H9 (cell line): ENCODE measurements at regions not wholly inside any gene's neighbourhood (a gene's known extent, or its start where the extent isn't known, plus 50 kb on each side); places are given as distances from the start of the nearest gene placed in this dataset.

Experiments
- DNase-seq: peaks from one replicate; pipeline ENCODE4 v3.0.0-alpha.2; 2017
- H2AFZ ChIP-seq: one replicate; pipeline ENCODE4 v1.6.1; 2013; ENCODE audit warnings: mild to moderate bottlenecking, low read length, control low read depth, moderate library complexity
- H2AK5ac ChIP-seq: 2 replicates; pipeline ENCODE4 v1.6.1; 2013; ENCODE audit warnings: low read length, control low read depth, mixed read lengths; ENCODE audit not compliant: insufficient read length
- H2BK120ac ChIP-seq: one replicate; pipeline ENCODE4 v1.6.1; 2013; ENCODE audit warnings: low read depth, mild to moderate bottlenecking, low read length, control low read depth, inconsistent platforms; ENCODE audit not compliant: poor library complexity, severe bottlenecking
- H2BK12ac ChIP-seq: 2 replicates; pipeline ENCODE4 v1.6.1; 2013; ENCODE audit warnings: low read length, control low read depth, mixed read lengths, low read depth; ENCODE audit not compliant: insufficient read length
- H2BK15ac ChIP-seq: 2 replicates; pipeline ENCODE4 v1.6.1; 2013; ENCODE audit warnings: low read depth, low read length, control low read depth
- H2BK20ac ChIP-seq: one replicate; pipeline ENCODE4 v1.6.1; 2013; ENCODE audit warnings: low read depth, mild to moderate bottlenecking, low read length, control low read depth, inconsistent platforms; ENCODE audit not compliant: poor library complexity, severe bottlenecking
- H2BK5ac ChIP-seq: 2 replicates; pipeline ENCODE4 v1.6.1; 2013; ENCODE audit warnings: low read length, control low read depth, mixed read lengths; ENCODE audit not compliant: insufficient read length
- H3K14ac ChIP-seq: 2 replicates; pipeline ENCODE4 v1.6.1; 2013; ENCODE audit warnings: low read length, control low read depth; ENCODE audit not compliant: insufficient read depth
- H3K18ac ChIP-seq: 2 replicates; pipeline ENCODE4 v1.6.1; 2013; ENCODE audit warnings: low read depth, mild to moderate bottlenecking, mixed read lengths, low read length, control low read depth; ENCODE audit not compliant: insufficient read length
- H3K23ac ChIP-seq: 2 replicates; pipeline ENCODE4 v1.6.1; 2013; ENCODE audit warnings: low read length, control low read depth, mixed read lengths, low read depth; ENCODE audit not compliant: insufficient read length
- H3K23me2 ChIP-seq: 2 replicates; pipeline ENCODE4 v1.6.1; 2013; ENCODE audit warnings: low read depth, mild to moderate bottlenecking, mixed read lengths, low read length, control low read depth; ENCODE audit not compliant: insufficient read length, poor library complexity, severe bottlenecking
- H3K27ac ChIP-seq: 2 replicates; pipeline ENCODE4 v1.5.1; 2013; ENCODE audit warnings: low read length, control low read depth, mixed read lengths, low read depth; ENCODE audit not compliant: insufficient read length
- H3K27me3 ChIP-seq: 2 replicates; pipeline ENCODE4 v1.6.1; 2013; ENCODE audit warnings: low read length, control low read depth, inconsistent platforms; ENCODE audit not compliant: insufficient read depth
- H3K4ac ChIP-seq: 2 replicates; pipeline ENCODE4 v1.6.1; 2013; ENCODE audit warnings: low read depth, mild to moderate bottlenecking, control low read depth, inconsistent platforms, low read length, moderate library complexity
- H3K4me1 ChIP-seq: 2 replicates; pipeline ENCODE4 v1.6.1; 2013; ENCODE audit warnings: low read length, control low read depth, inconsistent platforms; ENCODE audit not compliant: insufficient read depth
- H3K4me2 ChIP-seq: 2 replicates; pipeline ENCODE4 v1.6.1; 2013; ENCODE audit warnings: low read length, control low read depth, mixed read lengths; ENCODE audit not compliant: insufficient read length, insufficient read depth
- H3K56ac ChIP-seq: 2 replicates; pipeline ENCODE4 v1.6.1; 2013; ENCODE audit warnings: low read depth, mild to moderate bottlenecking, mixed read lengths, low read length, control low read depth; ENCODE audit not compliant: insufficient read length
- H3K79me1 ChIP-seq: 2 replicates; pipeline ENCODE4 v1.6.1; 2013; ENCODE audit warnings: low read depth, mild to moderate bottlenecking, moderate library complexity, low read length, control low read depth, inconsistent platforms; ENCODE audit not compliant: insufficient read depth, poor library complexity, severe bottlenecking
- H3K79me2 ChIP-seq: 2 replicates; pipeline ENCODE4 v1.6.1; 2013; ENCODE audit warnings: low read length, control low read depth, inconsistent platforms; ENCODE audit not compliant: insufficient read depth
- H3K9ac ChIP-seq: 2 replicates; pipeline ENCODE4 v1.6.1; 2013; ENCODE audit warnings: low read length, control low read depth, mixed read lengths; ENCODE audit not compliant: insufficient read length; ENCODE audit errors: extremely low read depth
- H3K9me3 ChIP-seq: one replicate; pipeline ENCODE4 v1.6.1; 2013; ENCODE audit warnings: low read depth, low read length, inconsistent platforms; ENCODE audit not compliant: control insufficient read depth
- H3T11ph ChIP-seq: one replicate; pipeline ENCODE4 v1.6.1; 2013; ENCODE audit warnings: mild to moderate bottlenecking, low read length, control low read depth, inconsistent platforms
- H4K20me1 ChIP-seq: one replicate; pipeline ENCODE4 v1.6.1; 2013; ENCODE audit not compliant: control insufficient read depth, insufficient read length, insufficient read depth
- H4K5ac ChIP-seq: 2 replicates; pipeline ENCODE4 v1.6.1; 2013; ENCODE audit warnings: low read depth, mild to moderate bottlenecking, mixed read lengths, low read length, control low read depth; ENCODE audit not compliant: insufficient read length
- H4K8ac ChIP-seq: replicated peaks from 2 replicates; pipeline ENCODE4 v1.6.1; 2013; ENCODE audit warnings: low read length, control low read depth, mixed read lengths, low read depth; ENCODE audit not compliant: insufficient read length
- H4K91ac ChIP-seq: 2 replicates; pipeline ENCODE4 v1.6.1; 2013; ENCODE audit warnings: low read depth, mild to moderate bottlenecking, moderate library complexity, mixed read lengths, low read length, control low read depth; ENCODE audit not compliant: insufficient read length
- H3K27ac Mint-ChIP-seq, 3 experiments: 2 replicates in 2 of 3; 3 replicates in 1 of 3; pipeline ENCODE4 v1.8.0; 2020 to 2021; ENCODE audit warnings: mixed read lengths in 3 of 3, mild to moderate bottlenecking in 1 of 3, moderate library complexity in 1 of 3
- H3K27me3 Mint-ChIP-seq: 2 replicates; pipeline ENCODE4 v1.8.0; 2021; ENCODE audit warnings: low read depth, mild to moderate bottlenecking, moderate library complexity, mixed read lengths
- H3K36me3 Mint-ChIP-seq, 3 experiments: 2 replicates in 2 of 3; 3 replicates in 1 of 3; pipeline ENCODE4 v1.8.0; 2020 to 2021; ENCODE audit warnings: low read depth in 3 of 3, mixed read lengths in 3 of 3; ENCODE audit not compliant: insufficient read depth in 1 of 3
- H3K4me1 Mint-ChIP-seq, 2 experiments: 2 replicates each; pipeline ENCODE4 v1.8.0; 2020; ENCODE audit warnings: mixed read lengths in 2 of 2
- H3K4me3 Mint-ChIP-seq, 2 experiments: 2 replicates in 1 of 2; 3 replicates in 1 of 2; pipeline ENCODE4 v1.8.0; 2020 to 2021; ENCODE audit warnings: mild to moderate bottlenecking in 2 of 2, mixed read lengths in 2 of 2, moderate library complexity in 1 of 2
- H3K9me3 Mint-ChIP-seq, 2 experiments: 2 replicates in 1 of 2; 3 replicates in 1 of 2; pipeline ENCODE4 v1.8.0; 2020; ENCODE audit warnings: mild to moderate bottlenecking in 2 of 2, mixed read lengths in 2 of 2, moderate library complexity in 1 of 2
- CTCF ChIP-seq: fragments of 200-600 bp; sonication (generic); conservative IDR thresholded peaks from 3 replicates; pipeline ENCODE4 v1.8.0; 2021; ENCODE audit warnings: antibody characterized with exemption, mild to moderate bottlenecking
- WGBS: extraction: QIAGEN DNeasy Blood & Tissue Kit; methylation state at CpG from one replicate; pipeline ENCODE4 v1.1.7; 2013; ENCODE audit warnings: missing lambda C conversion rate, low lambda C conversion rate, mixed read lengths; ENCODE audit not compliant: insufficient read length; ENCODE audit errors: extremely low coverage; 5-methylcytosine and 5-hydroxymethylcytosine counted together

- Histone ChIP-seq H3K18ac (no peak overlapping the region), H2AFZ (no peak overlapping the region), H3K79me2 (no peaks in the 10 kb centered on the region), H2BK5ac (no peak overlapping the region), H3K4ac (no peak overlapping the region), H3K27me3 (no peaks in the 10 kb centered on the region), H4K20me1 (no peaks in the 10 kb centered on the region), H3T11ph (no peak overlapping the region), H4K5ac (no peak overlapping the region), H2AK5ac (no peak overlapping the region), H4K8ac (no peak overlapping the region), H3K9me3 (no peaks in the 10 kb centered on the region), H2BK20ac (no peak overlapping the region), H2BK120ac (no peak overlapping the region), H3K23ac (no peak overlapping the region), H3K27ac (no peak overlapping the region), H3K23me2 (no peaks in the 10 kb centered on the region), H2BK15ac (no peak overlapping the region), H3K9ac (no peak overlapping the region), H3K14ac (no peak overlapping the region), H3K56ac (no peak overlapping the region), H4K91ac (no peak overlapping the region), H3K4me2 (no peak overlapping the region), H3K79me1 (no peaks in the 10 kb centered on the region), H3K4me1 (no peaks in the 10 kb centered on the region), H2BK12ac (no peak overlapping the region)
- Mint-ChIP-seq H3K4me1 (no peaks in the 10 kb centered on the region), H3K4me3 (no peak overlapping the region), H3K36me3 (no peaks in the 10 kb centered on the region), H3K27ac (no peak overlapping the region), H3K27me3 (no peaks in the 10 kb centered on the region; the same call in 1 of the 2 replicates), H3K9me3 (peaks cover 3% of the 10 kb centered on the region in 2 experiments; a peak in 4 of 5 replicates)
- WGBS, result no CpG with 5 or more reads among the region's 3 CpGs
- DNase-seq, result no peak
- no peak for TF ChIP-seq CTCF
Measured at GRCh38 chr10:121051696-121052279, 200.6 kb downstream of the WDR11 start.
